H9 (cell line): ENCODE measurements at regions not wholly inside any gene's neighbourhood (a gene's known extent, or its start where the extent isn't known, plus 50 kb on each side); places are given as distances from the start of the nearest gene placed in this dataset.

Source experiments
- DNase-seq: peaks from one replicate; pipeline ENCODE4 v3.0.0-alpha.2; 2017
- H2AFZ ChIP-seq: one replicate; pipeline ENCODE4 v1.6.1; 2013; ENCODE audit warnings: mild to moderate bottlenecking, low read length, control low read depth, moderate library complexity
- H2AK5ac ChIP-seq: 2 replicates; pipeline ENCODE4 v1.6.1; 2013; ENCODE audit warnings: low read length, control low read depth, mixed read lengths; ENCODE audit not compliant: insufficient read length
- H2BK120ac ChIP-seq: one replicate; pipeline ENCODE4 v1.6.1; 2013; ENCODE audit warnings: low read depth, mild to moderate bottlenecking, low read length, control low read depth, inconsistent platforms; ENCODE audit not compliant: poor library complexity, severe bottlenecking
- H2BK12ac ChIP-seq: 2 replicates; pipeline ENCODE4 v1.6.1; 2013; ENCODE audit warnings: low read length, control low read depth, mixed read lengths, low read depth; ENCODE audit not compliant: insufficient read length
- H2BK15ac ChIP-seq: 2 replicates; pipeline ENCODE4 v1.6.1; 2013; ENCODE audit warnings: low read depth, low read length, control low read depth
- H2BK20ac ChIP-seq: one replicate; pipeline ENCODE4 v1.6.1; 2013; ENCODE audit warnings: low read depth, mild to moderate bottlenecking, low read length, control low read depth, inconsistent platforms; ENCODE audit not compliant: poor library complexity, severe bottlenecking
- H2BK5ac ChIP-seq: 2 replicates; pipeline ENCODE4 v1.6.1; 2013; ENCODE audit warnings: low read length, control low read depth, mixed read lengths; ENCODE audit not compliant: insufficient read length
- H3K14ac ChIP-seq: 2 replicates; pipeline ENCODE4 v1.6.1; 2013; ENCODE audit warnings: low read length, control low read depth; ENCODE audit not compliant: insufficient read depth
- H3K18ac ChIP-seq: 2 replicates; pipeline ENCODE4 v1.6.1; 2013; ENCODE audit warnings: low read depth, mild to moderate bottlenecking, mixed read lengths, low read length, control low read depth; ENCODE audit not compliant: insufficient read length
- H3K23ac ChIP-seq: 2 replicates; pipeline ENCODE4 v1.6.1; 2013; ENCODE audit warnings: low read length, control low read depth, mixed read lengths, low read depth; ENCODE audit not compliant: insufficient read length
- H3K23me2 ChIP-seq: 2 replicates; pipeline ENCODE4 v1.6.1; 2013; ENCODE audit warnings: low read depth, mild to moderate bottlenecking, mixed read lengths, low read length, control low read depth; ENCODE audit not compliant: insufficient read length, poor library complexity, severe bottlenecking
- H3K27ac ChIP-seq: 2 replicates; pipeline ENCODE4 v1.5.1; 2013; ENCODE audit warnings: low read length, control low read depth, mixed read lengths, low read depth; ENCODE audit not compliant: insufficient read length
- H3K27me3 ChIP-seq: 2 replicates; pipeline ENCODE4 v1.6.1; 2013; ENCODE audit warnings: low read length, control low read depth, inconsistent platforms; ENCODE audit not compliant: insufficient read depth
- H3K4ac ChIP-seq: 2 replicates; pipeline ENCODE4 v1.6.1; 2013; ENCODE audit warnings: low read depth, mild to moderate bottlenecking, control low read depth, inconsistent platforms, low read length, moderate library complexity
- H3K4me1 ChIP-seq: 2 replicates; pipeline ENCODE4 v1.6.1; 2013; ENCODE audit warnings: low read length, control low read depth, inconsistent platforms; ENCODE audit not compliant: insufficient read depth
- H3K4me2 ChIP-seq: 2 replicates; pipeline ENCODE4 v1.6.1; 2013; ENCODE audit warnings: low read length, control low read depth, mixed read lengths; ENCODE audit not compliant: insufficient read length, insufficient read depth
- H3K56ac ChIP-seq: 2 replicates; pipeline ENCODE4 v1.6.1; 2013; ENCODE audit warnings: low read depth, mild to moderate bottlenecking, mixed read lengths, low read length, control low read depth; ENCODE audit not compliant: insufficient read length
- H3K79me1 ChIP-seq: 2 replicates; pipeline ENCODE4 v1.6.1; 2013; ENCODE audit warnings: low read depth, mild to moderate bottlenecking, moderate library complexity, low read length, control low read depth, inconsistent platforms; ENCODE audit not compliant: insufficient read depth, poor library complexity, severe bottlenecking
- H3K79me2 ChIP-seq: 2 replicates; pipeline ENCODE4 v1.6.1; 2013; ENCODE audit warnings: low read length, control low read depth, inconsistent platforms; ENCODE audit not compliant: insufficient read depth
- H3K9ac ChIP-seq: 2 replicates; pipeline ENCODE4 v1.6.1; 2013; ENCODE audit warnings: low read length, control low read depth, mixed read lengths; ENCODE audit not compliant: insufficient read length; ENCODE audit errors: extremely low read depth
- H3K9me3 ChIP-seq: one replicate; pipeline ENCODE4 v1.6.1; 2013; ENCODE audit warnings: low read depth, low read length, inconsistent platforms; ENCODE audit not compliant: control insufficient read depth
- H3T11ph ChIP-seq: one replicate; pipeline ENCODE4 v1.6.1; 2013; ENCODE audit warnings: mild to moderate bottlenecking, low read length, control low read depth, inconsistent platforms
- H4K20me1 ChIP-seq: one replicate; pipeline ENCODE4 v1.6.1; 2013; ENCODE audit not compliant: control insufficient read depth, insufficient read length, insufficient read depth
- H4K5ac ChIP-seq: 2 replicates; pipeline ENCODE4 v1.6.1; 2013; ENCODE audit warnings: low read depth, mild to moderate bottlenecking, mixed read lengths, low read length, control low read depth; ENCODE audit not compliant: insufficient read length
- H4K8ac ChIP-seq: replicated peaks from 2 replicates; pipeline ENCODE4 v1.6.1; 2013; ENCODE audit warnings: low read length, control low read depth, mixed read lengths, low read depth; ENCODE audit not compliant: insufficient read length
- H4K91ac ChIP-seq: 2 replicates; pipeline ENCODE4 v1.6.1; 2013; ENCODE audit warnings: low read depth, mild to moderate bottlenecking, moderate library complexity, mixed read lengths, low read length, control low read depth; ENCODE audit not compliant: insufficient read length
- H3K27ac Mint-ChIP-seq, 3 experiments: 2 replicates in 2 of 3; 3 replicates in 1 of 3; pipeline ENCODE4 v1.8.0; 2020 to 2021; ENCODE audit warnings: mixed read lengths in 3 of 3, mild to moderate bottlenecking in 1 of 3, moderate library complexity in 1 of 3
- H3K27me3 Mint-ChIP-seq: 2 replicates; pipeline ENCODE4 v1.8.0; 2021; ENCODE audit warnings: low read depth, mild to moderate bottlenecking, moderate library complexity, mixed read lengths
- H3K36me3 Mint-ChIP-seq, 3 experiments: 2 replicates in 2 of 3; 3 replicates in 1 of 3; pipeline ENCODE4 v1.8.0; 2020 to 2021; ENCODE audit warnings: low read depth in 3 of 3, mixed read lengths in 3 of 3; ENCODE audit not compliant: insufficient read depth in 1 of 3
- H3K4me1 Mint-ChIP-seq, 2 experiments: 2 replicates each; pipeline ENCODE4 v1.8.0; 2020; ENCODE audit warnings: mixed read lengths in 2 of 2
- H3K4me3 Mint-ChIP-seq, 2 experiments: 2 replicates in 1 of 2; 3 replicates in 1 of 2; pipeline ENCODE4 v1.8.0; 2020 to 2021; ENCODE audit warnings: mild to moderate bottlenecking in 2 of 2, mixed read lengths in 2 of 2, moderate library complexity in 1 of 2
- H3K9me3 Mint-ChIP-seq, 2 experiments: 2 replicates in 1 of 2; 3 replicates in 1 of 2; pipeline ENCODE4 v1.8.0; 2020; ENCODE audit warnings: mild to moderate bottlenecking in 2 of 2, mixed read lengths in 2 of 2, moderate library complexity in 1 of 2
- WGBS: extraction: QIAGEN DNeasy Blood & Tissue Kit; methylation state at CpG from one replicate; pipeline ENCODE4 v1.1.7; 2013; ENCODE audit warnings: missing lambda C conversion rate, low lambda C conversion rate, mixed read lengths; ENCODE audit not compliant: insufficient read length; ENCODE audit errors: extremely low coverage; 5-methylcytosine and 5-hydroxymethylcytosine counted together
- TF ChIP-seq, protein P1 (sequence below): fragments of 200-600 bp; sonication (generic); conservative IDR thresholded peaks from 3 replicates; pipeline ENCODE4 v1.8.0; 2021; ENCODE audit warnings: antibody characterized with exemption, mild to moderate bottlenecking

DNA sequence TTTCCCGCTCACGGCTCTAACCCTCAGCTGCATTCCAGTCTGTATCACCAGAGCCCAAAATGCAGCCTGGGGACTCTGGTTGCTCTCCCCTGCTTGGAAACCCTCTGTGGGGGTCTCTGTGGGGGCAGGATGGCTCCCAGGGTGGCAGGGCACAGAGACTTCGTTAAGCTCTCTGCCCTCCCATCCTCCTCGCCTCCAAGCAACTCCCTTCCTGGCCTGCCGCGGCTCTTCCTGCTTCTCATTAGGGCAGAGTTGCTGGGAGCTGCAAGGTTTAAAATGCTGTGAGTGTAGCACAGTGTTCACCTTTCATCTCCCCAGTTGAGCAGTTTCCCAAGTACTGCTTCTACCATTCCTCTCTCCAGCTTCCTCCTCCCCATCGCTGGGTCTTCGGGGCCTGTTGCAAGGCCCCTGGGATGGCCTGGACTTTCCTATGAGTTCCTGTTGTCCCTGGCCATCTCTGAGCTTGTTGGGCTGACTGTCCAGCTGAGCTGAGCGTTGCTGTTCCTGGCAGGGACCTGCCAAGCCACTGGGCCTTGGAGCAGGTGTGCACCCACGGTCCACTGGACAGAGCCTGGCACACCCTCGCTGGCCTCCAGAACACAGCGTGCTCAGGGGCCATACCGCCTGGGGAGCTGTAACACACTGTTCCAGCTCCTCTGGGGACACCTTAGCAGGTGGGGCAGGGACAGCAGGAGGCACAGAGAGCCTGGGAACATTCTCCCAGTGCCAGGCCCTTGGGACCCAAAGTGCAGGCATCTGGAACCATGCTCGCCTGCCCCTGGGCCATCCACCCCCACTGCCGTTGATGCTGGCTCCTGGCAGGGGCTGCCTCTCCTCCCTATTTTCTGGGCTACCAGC, 188.4 kb downstream of the C9orf50 start:
- Mint-ChIP-seq H3K9me3 (no peaks in the 10 kb centered on the region), H3K27ac (no peak overlapping the region), H3K4me1 (peaks cover 20 to 47% of the 10 kb centered on the region in 2 experiments), H3K4me3 (no peak overlapping the region), H3K27me3 (peaks cover 96% of the 10 kb centered on the region), H3K36me3 (no peaks in the 10 kb centered on the region)
- no peak overlapping the region for H2BK120ac ChIP-seq
- no peak overlapping the region for H3K4ac ChIP-seq
- H4K20me1 ChIP-seq = no peaks in the 10 kb centered on the region
- H3T11ph ChIP-seq = no peak overlapping the region
- H4K91ac ChIP-seq = no peak overlapping the region
- no peak overlapping the region for H2AK5ac ChIP-seq
- H4K5ac ChIP-seq = no peak overlapping the region
- H3K4me2 ChIP-seq = no peak overlapping the region
- no peaks in the 10 kb centered on the region; the same call in 1 of the 2 replicates for H3K4me1 ChIP-seq
- H3K9ac ChIP-seq = no peak overlapping the region
- no peak overlapping the region for H2BK15ac ChIP-seq
- no peak overlapping the region for H3K27ac ChIP-seq
- H2BK12ac ChIP-seq = no peak overlapping the region
- H2BK5ac ChIP-seq = no peak overlapping the region
- no peak overlapping the region for H2BK20ac ChIP-seq
- no CpG with 5 or more reads among the region's 15 CpGs for WGBS
- H3K18ac ChIP-seq = no peak overlapping the region
- H2AFZ ChIP-seq = no peak overlapping the region
- H3K9me3 ChIP-seq = no peaks in the 10 kb centered on the region
- H3K14ac ChIP-seq = no peak overlapping the region
- TF ChIP-seq, protein P1, sequence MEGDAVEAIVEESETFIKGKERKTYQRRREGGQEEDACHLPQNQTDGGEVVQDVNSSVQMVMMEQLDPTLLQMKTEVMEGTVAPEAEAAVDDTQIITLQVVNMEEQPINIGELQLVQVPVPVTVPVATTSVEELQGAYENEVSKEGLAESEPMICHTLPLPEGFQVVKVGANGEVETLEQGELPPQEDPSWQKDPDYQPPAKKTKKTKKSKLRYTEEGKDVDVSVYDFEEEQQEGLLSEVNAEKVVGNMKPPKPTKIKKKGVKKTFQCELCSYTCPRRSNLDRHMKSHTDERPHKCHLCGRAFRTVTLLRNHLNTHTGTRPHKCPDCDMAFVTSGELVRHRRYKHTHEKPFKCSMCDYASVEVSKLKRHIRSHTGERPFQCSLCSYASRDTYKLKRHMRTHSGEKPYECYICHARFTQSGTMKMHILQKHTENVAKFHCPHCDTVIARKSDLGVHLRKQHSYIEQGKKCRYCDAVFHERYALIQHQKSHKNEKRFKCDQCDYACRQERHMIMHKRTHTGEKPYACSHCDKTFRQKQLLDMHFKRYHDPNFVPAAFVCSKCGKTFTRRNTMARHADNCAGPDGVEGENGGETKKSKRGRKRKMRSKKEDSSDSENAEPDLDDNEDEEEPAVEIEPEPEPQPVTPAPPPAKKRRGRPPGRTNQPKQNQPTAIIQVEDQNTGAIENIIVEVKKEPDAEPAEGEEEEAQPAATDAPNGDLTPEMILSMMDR = no peak
- H3K23ac ChIP-seq = no peak overlapping the region
- H3K56ac ChIP-seq = no peak overlapping the region
- no peak for DNase-seq
- H3K79me1 ChIP-seq = no peaks in the 10 kb centered on the region
- H4K8ac ChIP-seq = no peak overlapping the region
- peaks cover 19% of the 10 kb centered on the region for H3K27me3 ChIP-seq
- H3K79me2 ChIP-seq = no peaks in the 10 kb centered on the region
- peaks cover 6% of the 10 kb centered on the region for H3K23me2 ChIP-seq
